HFF-Myc (cell line): ENCODE measurements at regions not wholly inside any gene's neighbourhood (a gene's known extent, or its start where the extent isn't known, plus 50 kb on each side); places are given as distances from the start of the nearest gene placed in this dataset.

Experiments
- DNase-seq: peaks from one replicate; pipeline ENCODE4 v3.0.0-alpha.2; 2011; ENCODE audit warnings: low read depth; ENCODE audit errors: extremely low read depth
- H3K4me3 ChIP-seq: replicated peaks from 2 replicates; pipeline ENCODE4 v1.5.1; 2011; ENCODE audit warnings: low read depth, mild to moderate bottlenecking, control low read depth, low read length
- CTCF ChIP-seq: IDR thresholded peaks from 2 replicates; pipeline ENCODE4 v1.5.1; 2012; ENCODE audit warnings: mild to moderate bottlenecking, low read depth, low read length, control low read depth; ENCODE audit errors: missing control alignments

- TF ChIP-seq CTCF = no peak
- H3K4me3 ChIP-seq = no peak overlapping the region
- no peak for DNase-seq
Measured at GRCh38 chr14:86882818-86883217, 1110.2 kb downstream of the GALC start.

GRCh38 chr14:86865934-86866333, 1127.0 kb downstream of the GALC start:
- no peak for DNase-seq

GRCh38 chr14:86858591-86858990, 1134.4 kb downstream of the GALC start:
- DNase-seq = no peak
- H3K4me3 ChIP-seq = no peak overlapping the region
- no peak for TF ChIP-seq CTCF

More at GRCh38 chr14:86865934-86866333, 1127.0 kb downstream of the GALC start:
- no peak overlapping the region for H3K4me3 ChIP-seq
- TF ChIP-seq CTCF = no peak

GRCh38 chr14:86858031-86858430, 1135.0 kb downstream of the GALC start:
- H3K4me3 ChIP-seq = no peak overlapping the region
- no peak for TF ChIP-seq CTCF
- DNase-seq = peak; percentile 5

GRCh38 chr14:86852530-86852929, 1140.5 kb downstream of the GALC start:
- H3K4me3 ChIP-seq = no peak overlapping the region
- TF ChIP-seq CTCF = no peak
- peak; percentile 33 for DNase-seq

- DNase-seq = no peak
- TF ChIP-seq CTCF = no peak
- no peak overlapping the region for H3K4me3 ChIP-seq
Measured at GRCh38 chr14:86847140-86847539, 1145.8 kb downstream of the GALC start.

- TF ChIP-seq CTCF = no peak
- DNase-seq = no peak
- H3K4me3 ChIP-seq = no peak overlapping the region
Measured at GRCh38 chr14:86838363-86838762, 1154.6 kb downstream of the GALC start.
